HepG2 (cell line): ENCODE measurements at regions not wholly inside any gene's neighbourhood (a gene's known extent, or its start where the extent isn't known, plus 50 kb on each side); places are given as distances from the start of the nearest gene placed in this dataset.

Experiments used
- ATAC-seq: fragments of 200-7000 bp; cut with Tn5 transposase; 3 replicates; pipeline ENCODE4 v1.9.1; 2020; ENCODE audit warnings: mild to moderate bottlenecking, moderate library complexity
- BruUV-seq: library from RNA; stranded (reverse); fragments of 400-500 nt; replicated peaks from 2 replicates; lab custom pipeline; 2021; lab: Mats Ljungman, UMichigan
- CTCF ChIA-PET: fragments of 300-600 bp; formaldehyde crosslinking; extraction: SDS; loops from one replicate; lab custom pipeline; 2021; ENCODE audit warnings: low total read pairs, inconsistent platforms, low intra/inter-chr PET ratio; lab: Yijun Ruan, JAX
- POLR2A ChIA-PET: fragments of 350-600 bp; sonication (Branson Sonifier 250); formaldehyde crosslinking; loops from one replicate; lab custom pipeline; 2020; ENCODE audit warnings: antibody characterized with exemption, inconsistent platforms; lab: Yijun Ruan, JAX
- DNase-seq: peaks from one replicate; pipeline ENCODE4 v3.0.0-alpha.2; 2015; ENCODE audit warnings: low spot score
- FAIRE-seq: peaks from 3 replicates; lab custom pipeline; 2011; peaks lifted over from hg19 to GRCh38; lab: Jason Lieb, UNC
- H2AFZ ChIP-seq: one replicate; pipeline ENCODE4 v1.6.1; 2011; ENCODE audit warnings: low read length, inconsistent platforms
- H3K27ac ChIP-seq: fragments of 300-600 bp; 3 replicates; pipeline ENCODE4 v1.8.0; 2011; ENCODE audit warnings: mixed run types, mild to moderate bottlenecking, mixed read lengths, low read length, inconsistent platforms; ENCODE audit not compliant: insufficient read depth; ENCODE audit errors: extremely low read length
- H3K27me3 ChIP-seq, 2 experiments: fragments of 200-600 bp in 1 of 2; 2 replicates in 1 of 2; 3 replicates in 1 of 2; pipeline versions ENCODE4 v1.6.0 to v1.8.0; 2011; ENCODE audit warnings: low read length in 2 of 2, mild to moderate bottlenecking in 2 of 2, moderate library complexity in 2 of 2, inconsistent platforms in 1 of 2; ENCODE audit not compliant: insufficient read depth in 2 of 2, control insufficient read depth in 1 of 2
- H3K36me3 ChIP-seq, 2 experiments: fragments of 200-600 bp in 1 of 2; replicated peaks in 1 of 2; 2 replicates in 1 of 2; 3 replicates in 1 of 2; pipeline versions ENCODE4 v1.5.1 to v1.8.0; 2011; ENCODE audit warnings: low read length in 2 of 2, inconsistent platforms in 1 of 2; ENCODE audit not compliant: insufficient read depth in 2 of 2, control insufficient read depth in 1 of 2
- H3K4me1 ChIP-seq: 2 replicates; pipeline ENCODE4 v1.5.1; 2012; ENCODE audit warnings: low read length, inconsistent platforms; ENCODE audit not compliant: insufficient read depth
- H3K4me2 ChIP-seq: 2 replicates; pipeline ENCODE4 v1.6.0; 2011; ENCODE audit warnings: low read depth, low read length, inconsistent platforms
- H3K4me3 ChIP-seq, 3 experiments: fragments of 200-600 bp in 1 of 3; sonication (generic), shearing (Covaris generic) in 1 of 3; replicated peaks in 1 of 3; 2 replicates each; pipeline ENCODE4 v1.5.1; 2011 to 2016; ENCODE audit warnings: low read length in 3 of 3, inconsistent platforms in 2 of 3, low read depth in 2 of 3, mild to moderate bottlenecking in 2 of 3, control low read depth in 1 of 3, mixed read lengths in 1 of 3; ENCODE audit not compliant: insufficient read depth in 1 of 3
- H3K79me2 ChIP-seq: one replicate; pipeline ENCODE4 v1.6.1; 2011; ENCODE audit warnings: low read length, inconsistent platforms; ENCODE audit not compliant: insufficient read depth
- H3K9ac ChIP-seq: 2 replicates; pipeline ENCODE4 v1.6.0; 2011; ENCODE audit warnings: mild to moderate bottlenecking, low read depth, low read length, inconsistent platforms; ENCODE audit not compliant: insufficient read depth
- H3K9me3 ChIP-seq: 2 replicates; pipeline ENCODE4 v1.5.1; 2012; ENCODE audit warnings: mild to moderate bottlenecking, low read length
- H4K20me1 ChIP-seq: 2 replicates; pipeline ENCODE4 v1.6.0; 2011; ENCODE audit warnings: inconsistent platforms, mild to moderate bottlenecking, low read length, moderate library complexity; ENCODE audit not compliant: insufficient read depth
- ATRX ChIP-seq: sonication (generic); formaldehyde crosslinking; IDR thresholded peaks from 2 replicates; pipeline ENCODE4 v1.4.0; 2020; ENCODE audit warnings: missing genetic modification reagents, borderline replicate concordance
- DNMT3B ChIP-seq: conservative IDR thresholded peaks from 2 replicates; pipeline ENCODE4 v1.6.1; 2016; ENCODE audit warnings: missing biosample characterization, control low read depth
- HDAC6 ChIP-seq: fragments of 200-600 bp; sonication (generic); IDR thresholded peaks from 2 replicates; pipeline ENCODE4 v1.7.0; 2017; ENCODE audit warnings: mild to moderate bottlenecking, antibody characterized with exemption, low read length, low read depth
- MIER2 ChIP-seq: IDR thresholded peaks from 2 replicates; pipeline ENCODE4 v1.6.1; 2016; ENCODE audit warnings: missing biosample characterization, missing genetic modification reagents
- PRMT3 ChIP-seq: sonication (generic); formaldehyde crosslinking; IDR thresholded peaks from 2 replicates; pipeline ENCODE4 v1.8.1; 2022; ENCODE audit warnings: low read depth, mild to moderate bottlenecking, moderate library complexity, missing genetic modification reagents, borderline replicate concordance
- SMYD3 ChIP-seq: sonication (generic); formaldehyde crosslinking; IDR thresholded peaks from 2 replicates; pipeline ENCODE4 v1.8.1; 2023; ENCODE audit warnings: mild to moderate bottlenecking, missing genetic modification reagents
- SP1 ChIP-seq, 2 experiments: fragments of 450-650 bp in 1 of 2; sonication (generic) in 1 of 2; formaldehyde crosslinking in 1 of 2; IDR thresholded peaks; 2 replicates each; pipeline versions ENCODE4 v1.4.0 to v1.6.1; 2016 to 2020; ENCODE audit warnings: missing genetic modification reagents in 1 of 2
- ZFY ChIP-seq: sonication (generic); formaldehyde crosslinking; IDR thresholded peaks from 2 replicates; pipeline ENCODE4 v1.4.0; 2020; ENCODE audit warnings: missing genetic modification reagents
- WGBS: methylation state at CpG from one replicate; pipeline ENCODE4 v1.1.6; 2017; ENCODE audit warnings: low lambda C conversion rate; 5-methylcytosine and 5-hydroxymethylcytosine counted together
- in situ Hi-C: cut with HindIII; loops from 2 replicates; pipeline ENCODE4 v1.10.0; 2017; ENCODE audit warnings: low pct_unique_long_range_greater_than_20kb; ENCODE audit not compliant: extremely low pct_ligation_motif_present
- intact Hi-C: fragments of 100-400 bp; cut with micrococcal nuclease; formaldehyde crosslinking; loops from one replicate; pipeline ENCODE4 v1.10.0; 2022; ENCODE audit not compliant: unreplicated experiment
- TF ChIP-seq, protein P1 (sequence below): sonication (generic); formaldehyde crosslinking; IDR thresholded peaks from 2 replicates; pipeline ENCODE4 v1.4.0; 2020; ENCODE audit warnings: missing genetic modification reagents
- TF ChIP-seq, protein P2 (sequence below): sonication (generic); formaldehyde crosslinking; conservative IDR thresholded peaks from 2 replicates; pipeline ENCODE4 v1.4.0; 2020; ENCODE audit warnings: mild to moderate bottlenecking, missing genetic modification reagents, moderate library complexity
- TF ChIP-seq, protein P3 (sequence below): sonication (generic); formaldehyde crosslinking; IDR thresholded peaks from 2 replicates; pipeline ENCODE4 v1.4.0; 2020; ENCODE audit warnings: mild to moderate bottlenecking, missing genetic modification reagents
- TF ChIP-seq, protein P4 (sequence below): sonication (generic); formaldehyde crosslinking; IDR thresholded peaks from 2 replicates; pipeline ENCODE4 v1.5.1; 2020; ENCODE audit warnings: mild to moderate bottlenecking, missing genetic modification reagents, borderline replicate concordance

DNA sequence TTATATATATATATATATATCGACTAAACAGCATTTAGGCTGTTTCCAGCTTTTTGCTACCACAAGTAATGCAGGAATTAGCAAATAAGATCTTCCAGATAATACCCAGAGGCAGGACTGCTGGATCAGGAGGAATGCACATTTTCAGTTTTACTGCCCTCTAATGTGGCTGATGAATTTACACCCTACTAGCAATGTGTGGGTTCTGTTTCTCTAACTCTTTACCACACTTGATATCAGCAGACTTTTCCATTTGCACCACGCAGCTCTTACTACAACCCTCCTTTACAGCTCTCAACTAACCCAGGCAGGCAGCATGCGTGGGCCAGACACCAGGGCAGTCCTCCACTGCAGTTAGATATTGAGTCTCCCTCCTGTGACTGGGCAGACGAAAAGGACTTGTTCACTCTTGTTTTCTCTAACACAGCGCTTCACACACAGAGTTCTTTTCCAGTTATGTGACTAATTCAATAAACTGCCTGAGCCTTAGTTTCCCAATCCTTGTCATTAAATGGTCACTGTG lies 67.7 kb downstream of the IGLL5 start:
- no peaks in the 10 kb centered on the region for H3K79me2 ChIP-seq
- POLR2A ChIA-PET = no interaction called here
- no peak for FAIRE-seq
- no peaks in the 10 kb centered on the region for H3K36me3 ChIP-seq
- intact Hi-C loops (no loop called here), in situ Hi-C loops (loop anchor here (5.0 to 25.0 kb wide), 4 partner anchors 98 to 432 kb away; no protein-coding TSS in a partner anchor)
- H3K9me3 ChIP-seq = no peaks in the 10 kb centered on the region
- H3K27ac ChIP-seq = no peak overlapping the region
- H2AFZ ChIP-seq = no peak overlapping the region
- peaks cover 11% of the 10 kb centered on the region for H3K4me1 ChIP-seq
- H3K4me3 ChIP-seq = no peak overlapping the region
- peaks cover 3 to 29% of the 10 kb centered on the region in 2 experiments; a peak in 3 of 5 replicates for H3K27me3 ChIP-seq
- H3K4me2 ChIP-seq = no peak overlapping the region
- no peaks in the 10 kb centered on the region for H4K20me1 ChIP-seq
- BruUV-seq = no TSS peak
- CTCF ChIA-PET = interaction anchor here (0.7 to 1.9 kb wide), 8 partner anchors 99 to 245 kb away, joined by 3 to 23 read pairs (median 4); no protein-coding TSS in a partner anchor
- ATAC-seq = no peak
- no peak for DNase-seq
- 33% methylated on average over 5 of the region's 5 CpGs for WGBS
- H3K9ac ChIP-seq = no peak overlapping the region
- TF ChIP-seq, protein P1, sequence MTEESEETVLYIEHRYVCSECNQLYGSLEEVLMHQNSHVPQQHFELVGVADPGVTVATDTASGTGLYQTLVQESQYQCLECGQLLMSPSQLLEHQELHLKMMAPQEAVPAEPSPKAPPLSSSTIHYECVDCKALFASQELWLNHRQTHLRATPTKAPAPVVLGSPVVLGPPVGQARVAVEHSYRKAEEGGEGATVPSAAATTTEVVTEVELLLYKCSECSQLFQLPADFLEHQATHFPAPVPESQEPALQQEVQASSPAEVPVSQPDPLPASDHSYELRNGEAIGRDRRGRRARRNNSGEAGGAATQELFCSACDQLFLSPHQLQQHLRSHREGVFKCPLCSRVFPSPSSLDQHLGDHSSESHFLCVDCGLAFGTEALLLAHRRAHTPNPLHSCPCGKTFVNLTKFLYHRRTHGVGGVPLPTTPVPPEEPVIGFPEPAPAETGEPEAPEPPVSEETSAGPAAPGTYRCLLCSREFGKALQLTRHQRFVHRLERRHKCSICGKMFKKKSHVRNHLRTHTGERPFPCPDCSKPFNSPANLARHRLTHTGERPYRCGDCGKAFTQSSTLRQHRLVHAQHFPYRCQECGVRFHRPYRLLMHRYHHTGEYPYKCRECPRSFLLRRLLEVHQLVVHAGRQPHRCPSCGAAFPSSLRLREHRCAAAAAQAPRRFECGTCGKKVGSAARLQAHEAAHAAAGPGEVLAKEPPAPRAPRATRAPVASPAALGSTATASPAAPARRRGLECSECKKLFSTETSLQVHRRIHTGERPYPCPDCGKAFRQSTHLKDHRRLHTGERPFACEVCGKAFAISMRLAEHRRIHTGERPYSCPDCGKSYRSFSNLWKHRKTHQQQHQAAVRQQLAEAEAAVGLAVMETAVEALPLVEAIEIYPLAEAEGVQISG = no peak
- TF ChIP-seq, protein P2, sequence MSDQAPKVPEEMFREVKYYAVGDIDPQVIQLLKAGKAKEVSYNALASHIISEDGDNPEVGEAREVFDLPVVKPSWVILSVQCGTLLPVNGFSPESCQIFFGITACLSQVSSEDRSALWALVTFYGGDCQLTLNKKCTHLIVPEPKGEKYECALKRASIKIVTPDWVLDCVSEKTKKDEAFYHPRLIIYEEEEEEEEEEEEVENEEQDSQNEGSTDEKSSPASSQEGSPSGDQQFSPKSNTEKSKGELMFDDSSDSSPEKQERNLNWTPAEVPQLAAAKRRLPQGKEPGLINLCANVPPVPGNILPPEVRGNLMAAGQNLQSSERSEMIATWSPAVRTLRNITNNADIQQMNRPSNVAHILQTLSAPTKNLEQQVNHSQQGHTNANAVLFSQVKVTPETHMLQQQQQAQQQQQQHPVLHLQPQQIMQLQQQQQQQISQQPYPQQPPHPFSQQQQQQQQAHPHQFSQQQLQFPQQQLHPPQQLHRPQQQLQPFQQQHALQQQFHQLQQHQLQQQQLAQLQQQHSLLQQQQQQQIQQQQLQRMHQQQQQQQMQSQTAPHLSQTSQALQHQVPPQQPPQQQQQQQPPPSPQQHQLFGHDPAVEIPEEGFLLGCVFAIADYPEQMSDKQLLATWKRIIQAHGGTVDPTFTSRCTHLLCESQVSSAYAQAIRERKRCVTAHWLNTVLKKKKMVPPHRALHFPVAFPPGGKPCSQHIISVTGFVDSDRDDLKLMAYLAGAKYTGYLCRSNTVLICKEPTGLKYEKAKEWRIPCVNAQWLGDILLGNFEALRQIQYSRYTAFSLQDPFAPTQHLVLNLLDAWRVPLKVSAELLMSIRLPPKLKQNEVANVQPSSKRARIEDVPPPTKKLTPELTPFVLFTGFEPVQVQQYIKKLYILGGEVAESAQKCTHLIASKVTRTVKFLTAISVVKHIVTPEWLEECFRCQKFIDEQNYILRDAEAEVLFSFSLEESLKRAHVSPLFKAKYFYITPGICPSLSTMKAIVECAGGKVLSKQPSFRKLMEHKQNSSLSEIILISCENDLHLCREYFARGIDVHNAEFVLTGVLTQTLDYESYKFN (CRISPR knock-in tag) = no peak
- TF ChIP-seq, protein P3, sequence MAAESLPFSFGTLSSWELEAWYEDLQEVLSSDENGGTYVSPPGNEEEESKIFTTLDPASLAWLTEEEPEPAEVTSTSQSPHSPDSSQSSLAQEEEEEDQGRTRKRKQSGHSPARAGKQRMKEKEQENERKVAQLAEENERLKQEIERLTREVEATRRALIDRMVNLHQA (CRISPR knock-in tag) = no peak
- TF ChIP-seq SP1 (IDR thresholded peaks at IDR 0.05) = no peak
- TF ChIP-seq SP1 (CRISPR knock-in tag; IDR thresholded peaks at IDR 0.05) = no peak
- TF ChIP-seq HDAC6 = no peak
- no peak for TF ChIP-seq ZFY (CRISPR knock-in tag)
- TF ChIP-seq DNMT3B (CRISPR knock-in tag) = no peak
- no peak for TF ChIP-seq SMYD3 (CRISPR knock-in tag)
- no peak for TF ChIP-seq MIER2
- TF ChIP-seq ATRX (CRISPR knock-in tag) = no peak
- no peak for TF ChIP-seq PRMT3 (CRISPR knock-in tag)
- TF ChIP-seq, protein P4, sequence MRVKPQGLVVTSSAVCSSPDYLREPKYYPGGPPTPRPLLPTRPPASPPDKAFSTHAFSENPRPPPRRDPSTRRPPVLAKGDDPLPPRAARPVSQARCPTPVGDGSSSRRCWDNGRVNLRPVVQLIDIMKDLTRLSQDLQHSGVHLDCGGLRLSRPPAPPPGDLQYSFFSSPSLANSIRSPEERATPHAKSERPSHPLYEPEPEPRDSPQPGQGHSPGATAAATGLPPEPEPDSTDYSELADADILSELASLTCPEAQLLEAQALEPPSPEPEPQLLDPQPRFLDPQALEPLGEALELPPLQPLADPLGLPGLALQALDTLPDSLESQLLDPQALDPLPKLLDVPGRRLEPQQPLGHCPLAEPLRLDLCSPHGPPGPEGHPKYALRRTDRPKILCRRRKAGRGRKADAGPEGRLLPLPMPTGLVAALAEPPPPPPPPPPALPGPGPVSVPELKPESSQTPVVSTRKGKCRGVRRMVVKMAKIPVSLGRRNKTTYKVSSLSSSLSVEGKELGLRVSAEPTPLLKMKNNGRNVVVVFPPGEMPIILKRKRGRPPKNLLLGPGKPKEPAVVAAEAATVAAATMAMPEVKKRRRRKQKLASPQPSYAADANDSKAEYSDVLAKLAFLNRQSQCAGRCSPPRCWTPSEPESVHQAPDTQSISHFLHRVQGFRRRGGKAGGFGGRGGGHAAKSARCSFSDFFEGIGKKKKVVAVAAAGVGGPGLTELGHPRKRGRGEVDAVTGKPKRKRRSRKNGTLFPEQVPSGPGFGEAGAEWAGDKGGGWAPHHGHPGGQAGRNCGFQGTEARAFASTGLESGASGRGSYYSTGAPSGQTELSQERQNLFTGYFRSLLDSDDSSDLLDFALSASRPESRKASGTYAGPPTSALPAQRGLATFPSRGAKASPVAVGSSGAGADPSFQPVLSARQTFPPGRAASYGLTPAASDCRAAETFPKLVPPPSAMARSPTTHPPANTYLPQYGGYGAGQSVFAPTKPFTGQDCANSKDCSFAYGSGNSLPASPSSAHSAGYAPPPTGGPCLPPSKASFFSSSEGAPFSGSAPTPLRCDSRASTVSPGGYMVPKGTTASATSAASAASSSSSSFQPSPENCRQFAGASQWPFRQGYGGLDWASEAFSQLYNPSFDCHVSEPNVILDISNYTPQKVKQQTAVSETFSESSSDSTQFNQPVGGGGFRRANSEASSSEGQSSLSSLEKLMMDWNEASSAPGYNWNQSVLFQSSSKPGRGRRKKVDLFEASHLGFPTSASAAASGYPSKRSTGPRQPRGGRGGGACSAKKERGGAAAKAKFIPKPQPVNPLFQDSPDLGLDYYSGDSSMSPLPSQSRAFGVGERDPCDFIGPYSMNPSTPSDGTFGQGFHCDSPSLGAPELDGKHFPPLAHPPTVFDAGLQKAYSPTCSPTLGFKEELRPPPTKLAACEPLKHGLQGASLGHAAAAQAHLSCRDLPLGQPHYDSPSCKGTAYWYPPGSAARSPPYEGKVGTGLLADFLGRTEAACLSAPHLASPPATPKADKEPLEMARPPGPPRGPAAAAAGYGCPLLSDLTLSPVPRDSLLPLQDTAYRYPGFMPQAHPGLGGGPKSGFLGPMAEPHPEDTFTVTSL (CRISPR knock-in tag) = no peak
